ENCODE measurements at regions not wholly inside any gene's neighbourhood (a gene's known extent, or its start where the extent isn't known, plus 50 kb on each side); places are given as distances from the start of the nearest gene placed in this dataset.
A peak's percentile ranks its signal among the peaks of the same experiment; 100 is the strongest.

DNA sequence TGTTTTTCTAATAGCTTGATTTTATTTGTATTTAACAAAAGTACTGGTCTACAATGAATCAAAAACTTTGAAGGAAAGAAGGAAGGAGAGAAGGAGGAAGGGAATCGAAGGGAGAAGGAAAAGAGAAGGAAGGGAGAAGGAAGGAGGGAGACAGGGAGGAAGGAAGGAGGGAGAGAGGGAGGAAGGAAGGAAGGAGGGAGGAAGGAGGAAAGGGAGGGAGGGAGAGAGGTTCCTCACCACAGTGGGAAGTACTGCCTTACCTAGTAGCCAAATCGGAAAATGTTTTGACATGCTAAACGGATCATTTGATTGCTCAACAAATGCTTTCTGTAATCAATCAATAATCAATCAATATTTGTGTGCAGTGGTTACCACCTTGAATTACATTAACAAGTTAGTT lies 225.8 kb upstream of the CELF2 start:
- H3K36me3 ChIP-seq = no peaks in the 10 kb centered on the region
- TF ChIP-seq Cebpa-rat (IDR thresholded peaks at IDR 0.05) = no peak
- H3K4me2 ChIP-seq = no peak overlapping the region
- H3K4me3 ChIP-seq = no peak overlapping the region
- H3K9me3 ChIP-seq (replicated peaks in 1 of 11) = peaks cover 0 to 3% (median 0%) of the 10 kb centered on the region in 11 experiments; a peak in 1 of 22 replicates
- no peaks in the 10 kb centered on the region for H3K27me3 ChIP-seq
- H4K20me1 ChIP-seq = no peaks in the 10 kb centered on the region
- H3K4me1 ChIP-seq = peaks cover 0 to 43% (median 30%) of the 10 kb centered on the region in 10 experiments; a peak in 17 of 20 replicates
- no peak overlapping the region for H3K9ac ChIP-seq
- H3K27ac ChIP-seq = no peak overlapping the region

DNA sequence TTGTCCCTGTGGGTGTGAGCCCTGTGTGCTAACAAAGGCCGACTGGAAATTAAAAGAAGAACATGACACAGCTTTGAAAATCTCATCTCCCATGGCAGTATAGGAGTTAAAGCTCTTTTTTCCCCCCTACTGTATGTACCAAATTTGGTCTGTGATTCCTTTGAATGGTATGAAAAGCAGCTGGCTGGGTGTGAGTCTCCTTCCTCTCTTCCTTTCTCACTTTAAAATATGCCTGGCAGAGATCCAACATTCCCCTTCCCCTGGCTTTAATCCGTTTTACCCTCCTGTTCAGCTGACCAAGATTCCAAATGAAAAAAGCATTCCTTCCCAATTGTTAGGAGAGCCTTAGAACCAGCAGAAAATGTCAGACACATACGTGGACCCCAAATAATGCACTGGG lies 225.0 kb upstream of the CELF2 start:
- H3K4me2 ChIP-seq = peak overlapping the region in 2 of 11 experiments; percentile 22 to 31; a peak in 3 of 22 replicates
- H3K36me3 ChIP-seq = no peaks in the 10 kb centered on the region
- no peak overlapping the region for H3K9ac ChIP-seq
- no peaks in the 10 kb centered on the region for H3K27me3 ChIP-seq
- no peak for TF ChIP-seq Cebpa-rat (IDR thresholded peaks at IDR 0.05)
- H3K4me1 ChIP-seq = peaks cover 0 to 35% (median 22%) of the 10 kb centered on the region in 10 experiments; a peak in 16 of 20 replicates
- H3K4me3 ChIP-seq = no peak overlapping the region
- no peaks in the 10 kb centered on the region for H3K9me3 ChIP-seq (replicated peaks in 1 of 11)
- H3K27ac ChIP-seq = no peak overlapping the region
- H4K20me1 ChIP-seq = no peaks in the 10 kb centered on the region

DNA sequence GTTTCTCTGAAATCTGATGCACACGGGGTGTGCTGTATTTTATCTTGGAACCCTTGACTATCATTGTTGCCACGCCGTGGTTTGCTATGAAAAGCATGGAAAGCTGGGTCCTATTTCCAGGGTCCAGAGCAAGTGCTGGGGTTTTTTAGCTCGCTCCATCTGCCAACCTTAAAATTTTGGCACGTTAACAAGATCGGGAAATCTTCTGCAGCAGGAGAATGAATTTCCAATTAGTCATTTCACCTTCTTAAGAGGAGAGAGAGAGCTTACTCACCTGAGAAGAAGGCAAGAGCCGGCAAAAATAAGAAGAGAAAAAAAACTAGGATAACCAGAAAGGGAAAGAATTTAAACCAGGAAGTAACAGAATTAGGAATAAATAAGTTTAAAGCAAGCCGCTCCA lies 223.6 kb upstream of the CELF2 start:
- H3K9ac ChIP-seq = no peak overlapping the region
- H3K4me1 ChIP-seq = peaks cover 0 to 21% (median 10%) of the 10 kb centered on the region in 10 experiments; a peak in 12 of 20 replicates
- H4K20me1 ChIP-seq = no peaks in the 10 kb centered on the region
- H3K4me3 ChIP-seq = no peak overlapping the region
- no peak overlapping the region for H3K27ac ChIP-seq
- no peak for TF ChIP-seq Cebpa-rat (IDR thresholded peaks at IDR 0.05)
- no peaks in the 10 kb centered on the region for H3K36me3 ChIP-seq
- H3K27me3 ChIP-seq = no peaks in the 10 kb centered on the region
- H3K9me3 ChIP-seq (replicated peaks in 1 of 11) = no peaks in the 10 kb centered on the region
- no peak overlapping the region for H3K4me2 ChIP-seq

DNA sequence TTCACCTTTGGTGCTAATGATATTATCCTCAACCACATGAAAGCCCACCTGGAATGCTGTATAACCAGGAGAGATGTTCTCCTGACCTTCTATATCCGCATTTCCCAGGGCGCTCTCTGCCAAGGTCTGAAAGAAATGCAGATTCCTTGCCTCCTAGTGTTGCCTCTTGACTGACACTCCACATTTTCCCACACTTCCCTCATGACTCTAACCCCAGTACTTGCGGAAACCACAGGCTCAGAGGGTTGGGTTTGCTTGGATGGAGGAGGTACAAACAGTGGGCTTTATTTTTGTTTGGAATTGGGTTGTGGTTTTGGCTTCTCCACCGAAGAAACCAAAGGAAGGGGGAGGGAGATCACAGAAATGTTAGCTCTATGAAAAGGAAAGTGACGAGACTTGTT lies 222.9 kb upstream of the CELF2 start:
- no peak overlapping the region for H3K27ac ChIP-seq
- no peaks in the 10 kb centered on the region for H4K20me1 ChIP-seq
- no peaks in the 10 kb centered on the region for H3K36me3 ChIP-seq
- peak overlapping the region in 4 of 11 experiments; percentile 7 to 44 (median 36); a peak in 4 of 22 replicates for H3K4me2 ChIP-seq
- H3K4me3 ChIP-seq = no peak overlapping the region
- H3K4me1 ChIP-seq = peaks cover 0 to 16% (median 10%) of the 10 kb centered on the region in 10 experiments; a peak in 4 of 20 replicates
- H3K9me3 ChIP-seq (replicated peaks in 1 of 11) = no peaks in the 10 kb centered on the region
- TF ChIP-seq Cebpa-rat (IDR thresholded peaks at IDR 0.05) = no peak
- no peaks in the 10 kb centered on the region for H3K27me3 ChIP-seq
- H3K9ac ChIP-seq = no peak overlapping the region

DNA sequence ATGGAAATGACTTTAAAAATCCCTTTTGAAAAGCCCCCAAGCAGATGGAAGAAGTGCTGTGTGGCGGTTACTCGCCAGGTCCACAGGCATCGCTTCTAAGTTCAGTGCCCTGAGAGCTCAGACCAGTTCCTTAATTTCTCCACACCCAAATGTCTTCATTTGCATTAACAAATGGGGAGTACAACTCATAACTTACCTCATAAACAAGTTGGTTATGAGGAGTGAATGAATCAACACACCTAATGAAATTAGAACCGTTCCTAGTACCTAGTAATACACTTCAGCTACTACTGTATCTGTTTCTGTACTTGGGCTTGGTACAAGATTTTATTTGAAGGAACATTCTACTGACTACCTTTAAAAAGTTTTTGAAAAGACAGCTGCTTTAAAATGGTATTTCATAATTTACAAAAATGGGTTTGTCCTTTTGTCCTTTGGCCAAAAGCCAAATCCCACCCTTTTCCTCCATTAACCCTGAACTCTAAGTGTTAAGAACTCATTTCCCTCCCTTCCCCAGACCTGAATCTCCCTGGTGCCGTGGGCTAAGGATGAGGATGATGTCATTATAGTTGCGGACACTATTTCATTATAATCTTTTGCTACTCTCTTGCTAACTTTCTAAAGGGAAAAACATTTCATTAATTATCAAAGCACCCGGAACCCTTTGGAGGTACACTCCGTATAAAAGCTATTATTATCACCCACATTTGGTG lies 221.5 kb upstream of the CELF2 start:
- Histone ChIP-seq H3K4me2 (no peak overlapping the region), H3K9ac (no peak overlapping the region), H3K4me1 (peaks cover 0 to 16% (median 10%) of the 10 kb centered on the region in 10 experiments; a peak in 4 of 20 replicates), H3K27ac (no peak overlapping the region), H3K27me3 (no peaks in the 10 kb centered on the region), H4K20me1 (no peaks in the 10 kb centered on the region), H3K36me3 (no peaks in the 10 kb centered on the region), H3K9me3 (replicated peaks in 1 of 11) (0 out of 22 replicates have a peak, but pooled peaks cover 0 to under 1% (median 0%) of the 10 kb centered on the region in 11 experiments), H3K4me3 (no peak overlapping the region)
- TF ChIP-seq Cebpa-rat (IDR thresholded peaks at IDR 0.05) = no peak

DNA sequence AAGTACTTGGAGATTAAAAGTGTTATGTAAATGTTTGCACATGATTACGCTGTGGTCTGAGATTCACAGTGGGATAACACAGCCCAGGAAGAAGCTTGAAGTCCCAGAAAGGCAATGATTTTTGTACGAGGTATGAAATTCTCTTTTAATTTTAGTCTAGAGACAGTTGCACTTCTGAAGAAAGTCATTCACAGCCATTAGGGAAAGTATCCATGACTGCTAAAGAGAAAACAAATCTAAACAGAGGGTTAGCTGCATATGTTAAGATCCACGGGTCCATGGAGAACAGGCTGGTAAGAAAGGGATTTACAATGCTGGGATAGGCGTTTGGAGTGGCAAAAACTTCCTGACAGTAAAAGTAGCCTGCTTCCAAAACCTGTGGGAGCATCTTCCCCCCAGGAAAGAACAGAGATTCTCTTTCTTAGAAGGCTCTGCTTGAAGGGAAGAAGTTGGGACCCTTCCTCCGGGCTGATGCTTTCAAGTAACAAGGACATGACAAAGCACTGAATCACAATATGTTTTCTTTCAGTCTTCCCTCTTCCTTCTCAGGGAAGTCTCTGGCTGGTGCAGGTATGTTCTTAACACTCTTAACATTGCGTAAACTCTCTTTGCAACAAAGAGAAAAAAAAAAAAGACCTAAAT lies 220.8 kb upstream of the CELF2 start:
- Histone ChIP-seq H3K4me2 (no peak overlapping the region), H3K9ac (no peak overlapping the region), H3K4me1 (peaks cover 0 to 16% (median 9%) of the 10 kb centered on the region in 10 experiments; a peak in 4 of 20 replicates), H4K20me1 (no peaks in the 10 kb centered on the region), H3K9me3 (replicated peaks in 1 of 11) (peaks cover 0 to 7% (median 0%) of the 10 kb centered on the region in 11 experiments; a peak in 1 of 22 replicates), H3K36me3 (no peaks in the 10 kb centered on the region), H3K27ac (no peak overlapping the region), H3K4me3 (no peak overlapping the region), H3K27me3 (no peaks in the 10 kb centered on the region)
- TF ChIP-seq Cebpa-rat (IDR thresholded peaks at IDR 0.05) = no peak

DNA sequence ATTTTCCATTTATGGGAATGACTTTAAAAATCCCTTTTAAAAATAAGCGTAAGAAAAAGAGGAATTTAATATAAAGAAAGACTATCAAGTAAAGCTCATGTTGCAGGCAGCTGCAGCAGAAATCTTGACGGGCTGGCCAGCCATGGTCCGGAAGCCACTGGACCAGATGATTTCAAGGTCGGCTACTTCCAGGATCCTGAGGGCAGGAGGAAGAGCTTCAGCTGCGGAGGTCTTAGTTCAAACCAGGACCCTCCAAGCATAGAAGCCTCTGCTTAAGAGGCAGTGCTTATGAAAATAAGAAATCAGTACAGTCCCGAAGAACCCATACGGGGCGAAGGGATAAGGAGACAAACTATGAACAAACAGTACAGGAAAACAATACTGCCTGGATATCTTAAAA lies 220.2 kb upstream of the CELF2 start:
- no peak overlapping the region for H3K27ac ChIP-seq

DNA sequence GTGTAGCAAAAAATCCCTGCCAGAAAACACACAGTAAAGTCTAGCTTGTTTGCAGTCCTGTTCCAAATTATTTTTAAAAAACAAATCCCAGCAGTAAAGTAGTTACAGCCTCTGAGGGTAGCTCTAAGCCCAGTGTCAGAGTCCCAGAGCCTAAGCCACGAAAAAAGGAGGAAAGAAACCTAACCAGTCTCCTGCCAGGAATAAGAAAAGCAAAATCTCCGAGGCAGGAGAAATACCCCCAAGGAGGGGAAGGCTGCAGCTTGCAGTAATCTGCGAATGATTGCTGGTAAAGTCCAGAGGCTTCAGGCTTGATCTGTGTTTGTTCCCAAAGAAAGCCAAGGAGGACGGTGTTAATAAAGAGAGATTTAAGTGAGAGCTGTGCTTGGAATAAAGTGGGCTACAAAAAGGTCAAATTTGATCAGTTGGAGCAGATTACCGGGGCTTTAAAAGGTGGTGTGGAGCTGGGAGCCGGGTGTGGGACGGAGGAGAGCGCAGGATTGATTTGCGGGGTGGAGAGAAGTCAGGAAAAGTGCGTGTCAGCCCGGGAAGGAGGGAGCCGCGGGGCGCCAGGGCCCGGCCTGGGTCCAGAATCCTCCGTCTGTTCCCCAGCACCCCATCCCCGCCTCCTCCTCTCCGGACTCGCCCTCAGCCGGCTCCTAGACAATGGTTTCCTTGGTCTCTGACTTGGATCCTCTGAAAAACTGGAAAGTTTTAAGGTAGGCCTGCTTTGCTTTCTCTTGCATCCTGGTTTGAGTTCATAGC lies 219.4 kb upstream of the CELF2 start:
- H3K4me3 ChIP-seq = no peak overlapping the region
- TF ChIP-seq Cebpa-rat (IDR thresholded peaks at IDR 0.05) = no peak
- no peak overlapping the region for H3K4me2 ChIP-seq
- no peak overlapping the region for H3K9ac ChIP-seq
- no peak overlapping the region for H3K27ac ChIP-seq
- no peaks in the 10 kb centered on the region for H3K27me3 ChIP-seq
- no peaks in the 10 kb centered on the region for H4K20me1 ChIP-seq
- H3K9me3 ChIP-seq (replicated peaks in 1 of 11) = peaks cover 0 to 8% (median 0%) of the 10 kb centered on the region in 11 experiments; a peak in 1 of 22 replicates
- H3K36me3 ChIP-seq = no peaks in the 10 kb centered on the region
- peaks cover 0 to 9% (median 0%) of the 10 kb centered on the region in 10 experiments; a peak in 4 of 20 replicates for H3K4me1 ChIP-seq

More for the DNA sequence above, 220.2 kb upstream of the CELF2 start:
- no peaks in the 10 kb centered on the region for H3K36me3 ChIP-seq
- peaks cover 0 to 13% (median 3%) of the 10 kb centered on the region in 10 experiments; a peak in 4 of 20 replicates for H3K4me1 ChIP-seq
- no peaks in the 10 kb centered on the region for H3K27me3 ChIP-seq
- H3K9ac ChIP-seq = no peak overlapping the region
- H3K4me3 ChIP-seq = no peak overlapping the region
- H4K20me1 ChIP-seq = no peaks in the 10 kb centered on the region
- no peak overlapping the region for H3K4me2 ChIP-seq
- peaks cover 0 to 8% (median 0%) of the 10 kb centered on the region in 11 experiments; a peak in 1 of 22 replicates for H3K9me3 ChIP-seq (replicated peaks in 1 of 11)
- no peak for TF ChIP-seq Cebpa-rat (IDR thresholded peaks at IDR 0.05)

DNA sequence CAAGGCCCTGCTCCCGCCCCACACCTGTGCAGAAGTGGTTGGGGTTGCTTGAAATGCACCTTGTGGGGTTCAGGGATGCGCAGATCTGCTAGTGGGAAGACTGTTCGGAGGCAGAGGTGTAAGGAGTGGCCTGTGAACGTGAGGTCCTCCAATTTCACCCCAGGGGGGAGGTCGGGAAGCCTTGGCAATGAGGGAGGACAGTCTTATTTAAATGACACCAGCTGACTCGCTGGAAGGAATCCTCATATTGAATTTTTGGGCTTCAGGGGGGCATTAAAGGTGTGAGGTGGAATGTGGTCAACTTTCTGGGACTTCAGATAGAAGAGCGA lies 218.8 kb upstream of the CELF2 start:
- H4K20me1 ChIP-seq = no peaks in the 10 kb centered on the region
- H3K4me2 ChIP-seq = no peak overlapping the region
- no peak overlapping the region for H3K27ac ChIP-seq
- H3K9ac ChIP-seq = no peak overlapping the region
- H3K27me3 ChIP-seq = no peaks in the 10 kb centered on the region
- peaks cover 0 to 9% (median 0%) of the 10 kb centered on the region in 10 experiments; a peak in 4 of 20 replicates for H3K4me1 ChIP-seq
- no peak for TF ChIP-seq Cebpa-rat (IDR thresholded peaks at IDR 0.05)
- H3K4me3 ChIP-seq = no peak overlapping the region
- peaks cover 0 to 8% (median 0%) of the 10 kb centered on the region in 11 experiments; a peak in 1 of 22 replicates for H3K9me3 ChIP-seq (replicated peaks in 1 of 11)
- no peaks in the 10 kb centered on the region for H3K36me3 ChIP-seq
